Memory B cell (primary cell): ENCODE measurements at regions not wholly inside any gene's neighbourhood (a gene's known extent, or its start where the extent isn't known, plus 50 kb on each side); places are given as distances from the start of the nearest gene placed in this dataset.

ENCODE experiments used
- ATAC-seq: fragments of 150-1000 bp; cut with Tn5 transposase; 2 replicates; pipeline ENCODE4 v1.10.0; 2021; ENCODE audit warnings: low read depth, mild to moderate bottlenecking, moderate library complexity
- DNase-seq, 2 donors: peaks; one replicate each; pipeline ENCODE4 v3.0.0; 2022; ENCODE audit warnings: low spot score in 2 of 2
- H3K27ac Mint-ChIP-seq: one replicate; pipeline ENCODE4 v1.8.0; 2022; ENCODE audit warnings: mild to moderate bottlenecking, moderate library complexity, mixed read lengths
- H3K27me3 Mint-ChIP-seq: one replicate; pipeline ENCODE4 v1.8.0; 2022; ENCODE audit warnings: mixed read lengths
- H3K36me3 Mint-ChIP-seq: one replicate; pipeline ENCODE4 v1.8.0; 2022; ENCODE audit warnings: mild to moderate bottlenecking, mixed read lengths
- H3K4me1 Mint-ChIP-seq: one replicate; pipeline ENCODE4 v1.8.0; 2022; ENCODE audit warnings: mixed read lengths
- H3K4me3 Mint-ChIP-seq: one replicate; pipeline ENCODE4 v1.8.0; 2022; ENCODE audit warnings: mild to moderate bottlenecking, moderate library complexity, mixed read lengths
- H3K9me3 Mint-ChIP-seq: one replicate; pipeline ENCODE4 v1.8.0; 2022; ENCODE audit warnings: mixed read lengths

- H3K4me3 Mint-ChIP-seq: no peak overlapping the region
- peaks cover 2% of the 10 kb centered on the region for H3K9me3 Mint-ChIP-seq
- ATAC-seq: no peak
- H3K36me3 Mint-ChIP-seq: no peaks in the 10 kb centered on the region
- no peaks in the 10 kb centered on the region for H3K4me1 Mint-ChIP-seq
- peaks cover 6% of the 10 kb centered on the region for H3K27me3 Mint-ChIP-seq
- H3K27ac Mint-ChIP-seq: no peak overlapping the region
- DNase-seq: no peak
These were observed 280.5 kb upstream of the SP8 start for GRCh38 chr7:21067216-21067615.

GRCh38 chr7:21070571-21071090 is 283.9 kb upstream of the SP8 start:
- no peak overlapping the region for H3K27ac Mint-ChIP-seq
- no peaks in the 10 kb centered on the region for H3K9me3 Mint-ChIP-seq
- H3K27me3 Mint-ChIP-seq: peaks cover 6% of the 10 kb centered on the region
- no peaks in the 10 kb centered on the region for H3K4me1 Mint-ChIP-seq
- no peak overlapping the region for H3K4me3 Mint-ChIP-seq
- no peaks in the 10 kb centered on the region for H3K36me3 Mint-ChIP-seq
- no peak for DNase-seq
- no peak for ATAC-seq

GRCh38 chr7:21071561-21072501 is 285.1 kb upstream of the SP8 start:
- no peak overlapping the region for H3K4me3 Mint-ChIP-seq
- H3K9me3 Mint-ChIP-seq: no peaks in the 10 kb centered on the region
- no peaks in the 10 kb centered on the region for H3K4me1 Mint-ChIP-seq
- H3K36me3 Mint-ChIP-seq: no peaks in the 10 kb centered on the region
- DNase-seq: no peak
- no peak for ATAC-seq
- H3K27ac Mint-ChIP-seq: no peak overlapping the region
- H3K27me3 Mint-ChIP-seq: peaks cover 6% of the 10 kb centered on the region

DNA sequence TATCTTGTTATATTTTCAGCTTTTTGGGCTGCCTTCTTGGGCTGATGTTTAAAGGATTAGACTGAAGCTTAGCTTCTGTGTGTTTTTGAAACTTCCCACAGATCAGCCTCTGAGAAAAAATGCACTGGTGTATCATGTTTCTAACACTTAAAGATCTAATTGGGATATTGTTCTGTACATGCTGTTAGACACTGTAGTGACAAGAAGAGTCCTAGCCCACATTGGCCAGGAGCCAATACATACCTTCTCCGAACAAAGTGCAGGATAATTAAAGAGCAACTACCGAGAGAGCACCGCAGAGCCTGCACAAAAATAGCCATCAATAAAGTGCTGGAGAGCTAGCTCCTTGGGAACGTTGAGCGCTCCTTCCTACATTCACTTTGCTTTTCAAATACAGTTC is 289.4 kb upstream of the SP8 start:
- DNase-seq (no peak), ATAC-seq (no peak)
- Mint-ChIP-seq H3K4me3 (no peak overlapping the region), H3K9me3 (no peaks in the 10 kb centered on the region), H3K36me3 (no peaks in the 10 kb centered on the region), H3K27me3 (peaks cover 3% of the 10 kb centered on the region), H3K4me1 (no peaks in the 10 kb centered on the region), H3K27ac (no peak overlapping the region)

GRCh38 chr7:21076574-21076973 is 289.9 kb upstream of the SP8 start:
- ATAC-seq (no peak), DNase-seq (no peak)
- Mint-ChIP-seq H3K36me3 (no peaks in the 10 kb centered on the region), H3K27ac (no peak overlapping the region), H3K27me3 (peaks cover 3% of the 10 kb centered on the region), H3K4me3 (no peak overlapping the region), H3K9me3 (no peaks in the 10 kb centered on the region), H3K4me1 (no peaks in the 10 kb centered on the region)

DNA sequence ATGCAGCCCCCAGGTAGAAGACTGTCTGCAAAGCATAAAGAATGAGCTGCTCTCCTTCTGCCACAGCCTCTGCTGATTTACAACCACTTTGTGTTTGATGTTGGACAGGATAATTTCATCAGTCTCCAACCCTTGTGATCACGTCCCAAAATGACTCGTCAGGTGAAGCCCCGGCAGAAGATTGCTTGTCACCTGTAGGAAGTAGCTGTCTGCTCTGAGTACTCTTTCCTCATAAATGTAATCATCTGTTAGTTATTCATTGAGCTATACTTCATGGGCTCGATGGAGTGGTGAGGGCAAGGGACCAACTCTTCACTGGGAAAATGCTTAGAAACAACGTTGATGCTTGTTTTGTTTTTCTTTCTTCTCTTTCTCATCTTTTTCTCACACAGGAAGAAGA is 290.9 kb upstream of the SP8 start:
- Mint-ChIP-seq H3K9me3 (no peaks in the 10 kb centered on the region), H3K27ac (no peak overlapping the region), H3K27me3 (peaks cover 3% of the 10 kb centered on the region), H3K36me3 (no peaks in the 10 kb centered on the region), H3K4me1 (no peaks in the 10 kb centered on the region), H3K4me3 (no peak overlapping the region)
- ATAC-seq: no peak
- DNase-seq: no peak

- no peaks in the 10 kb centered on the region for H3K36me3 Mint-ChIP-seq
- H3K4me3 Mint-ChIP-seq: no peak overlapping the region
- ATAC-seq: no peak
- H3K9me3 Mint-ChIP-seq: no peaks in the 10 kb centered on the region
- no peaks in the 10 kb centered on the region for H3K27me3 Mint-ChIP-seq
- H3K27ac Mint-ChIP-seq: no peak overlapping the region
- H3K4me1 Mint-ChIP-seq: no peaks in the 10 kb centered on the region
- no peak for DNase-seq
These were observed 297.6 kb upstream of the SP8 start for GRCh38 chr7:21084286-21084685.

GRCh38 chr7:21086688-21087087 is 300.0 kb upstream of the SP8 start:
- Mint-ChIP-seq H3K36me3 (no peaks in the 10 kb centered on the region), H3K4me3 (no peak overlapping the region), H3K4me1 (no peaks in the 10 kb centered on the region), H3K9me3 (no peaks in the 10 kb centered on the region), H3K27me3 (no peaks in the 10 kb centered on the region), H3K27ac (no peak overlapping the region)
- ATAC-seq (no peak), DNase-seq (no peak)

GRCh38 chr7:21089653-21090052 is 303.0 kb upstream of the SP8 start:
- Mint-ChIP-seq H3K27ac (no peak overlapping the region), H3K9me3 (no peaks in the 10 kb centered on the region), H3K27me3 (no peaks in the 10 kb centered on the region), H3K4me1 (no peaks in the 10 kb centered on the region), H3K36me3 (no peaks in the 10 kb centered on the region), H3K4me3 (no peak overlapping the region)
- DNase-seq (no peak), ATAC-seq (no peak)

DNA sequence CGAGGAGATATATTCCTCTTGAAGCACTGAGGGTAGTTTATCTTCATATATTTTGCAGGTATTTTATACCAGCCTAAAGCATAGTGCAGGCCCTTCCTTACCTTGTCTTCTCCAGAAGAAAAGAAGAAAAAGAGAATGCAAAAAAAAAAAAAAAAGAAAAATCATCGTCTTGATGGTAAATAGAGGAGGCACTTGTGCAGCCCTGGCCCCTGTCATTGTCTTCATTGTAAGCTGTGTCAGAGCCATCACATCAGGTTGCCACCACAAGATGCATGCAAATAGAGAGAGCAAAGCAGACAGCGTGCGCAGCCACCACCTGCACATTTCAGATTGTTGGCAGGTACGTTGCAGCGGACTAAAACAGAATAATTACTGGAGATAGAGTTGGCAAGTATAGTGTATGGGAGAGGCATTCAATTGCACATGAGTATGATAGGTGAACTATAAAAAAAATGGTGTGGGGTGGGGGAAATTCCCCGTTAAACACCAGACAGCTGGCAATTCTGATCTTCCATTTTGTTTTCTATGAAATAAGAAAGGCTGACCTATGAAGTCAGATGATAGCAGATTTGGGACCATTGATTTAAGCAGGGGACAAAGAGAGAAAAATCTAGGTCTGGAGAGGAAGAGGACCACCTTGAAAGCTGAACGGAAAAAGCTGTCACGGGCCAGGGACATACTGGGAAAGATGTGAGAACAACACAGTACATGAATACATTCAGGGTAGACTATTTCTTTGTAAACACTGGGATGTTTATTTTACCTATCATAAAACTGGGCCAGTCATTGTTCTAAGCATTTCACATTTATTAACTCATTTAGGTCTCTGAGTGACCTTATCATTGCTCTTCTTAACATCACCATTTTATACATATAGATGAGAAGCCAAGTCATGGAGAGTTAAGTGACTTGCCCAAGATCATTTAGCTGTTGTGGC is 306.3 kb upstream of the SP8 start:
- H3K27me3 Mint-ChIP-seq: peaks cover 2% of the 10 kb centered on the region
- H3K27ac Mint-ChIP-seq: no peak overlapping the region
- DNase-seq: no peak
- ATAC-seq: no peak
- no peak overlapping the region for H3K4me3 Mint-ChIP-seq
- no peaks in the 10 kb centered on the region for H3K4me1 Mint-ChIP-seq
- H3K9me3 Mint-ChIP-seq: no peaks in the 10 kb centered on the region
- H3K36me3 Mint-ChIP-seq: no peaks in the 10 kb centered on the region

- H3K27me3 Mint-ChIP-seq: peaks cover 2% of the 10 kb centered on the region
- H3K9me3 Mint-ChIP-seq: no peaks in the 10 kb centered on the region
- no peak overlapping the region for H3K27ac Mint-ChIP-seq
- DNase-seq (no peak), ATAC-seq (no peak)
- no peaks in the 10 kb centered on the region for H3K36me3 Mint-ChIP-seq
- no peaks in the 10 kb centered on the region for H3K4me1 Mint-ChIP-seq
- H3K4me3 Mint-ChIP-seq: no peak overlapping the region
These were observed 307.9 kb upstream of the SP8 start for GRCh38 chr7:21094589-21094988.

GRCh38 chr7:21099432-21099831 is 312.7 kb upstream of the SP8 start:
- DNase-seq (no peak), ATAC-seq (no peak)
- Mint-ChIP-seq H3K27ac (no peak overlapping the region), H3K4me1 (no peaks in the 10 kb centered on the region), H3K27me3 (peaks cover 6% of the 10 kb centered on the region), H3K36me3 (no peaks in the 10 kb centered on the region), H3K4me3 (no peak overlapping the region), H3K9me3 (no peaks in the 10 kb centered on the region)

DNA sequence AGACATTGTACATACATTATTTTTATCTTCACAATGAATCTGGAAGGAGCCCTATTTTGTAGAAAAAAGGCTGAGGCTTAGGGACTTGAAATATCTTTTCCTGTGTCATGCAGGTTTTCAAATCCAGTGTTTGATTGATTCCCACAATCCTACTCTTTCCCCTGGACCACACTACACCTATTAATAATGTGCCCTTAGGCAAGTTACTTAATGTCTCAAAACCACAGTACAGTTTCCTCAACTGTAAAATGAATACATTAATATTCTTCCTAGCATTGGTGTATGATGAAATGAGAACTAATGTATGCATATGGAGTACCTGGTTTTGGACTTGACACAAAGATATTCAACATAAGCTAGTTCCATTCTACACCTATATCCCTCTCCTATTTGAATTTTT is 313.3 kb upstream of the SP8 start:
- Mint-ChIP-seq H3K36me3 (no peaks in the 10 kb centered on the region), H3K4me3 (no peak overlapping the region), H3K4me1 (no peaks in the 10 kb centered on the region), H3K27ac (no peak overlapping the region), H3K27me3 (peaks cover 6% of the 10 kb centered on the region), H3K9me3 (no peaks in the 10 kb centered on the region)
- no peak for ATAC-seq
- DNase-seq: no peak

DNA sequence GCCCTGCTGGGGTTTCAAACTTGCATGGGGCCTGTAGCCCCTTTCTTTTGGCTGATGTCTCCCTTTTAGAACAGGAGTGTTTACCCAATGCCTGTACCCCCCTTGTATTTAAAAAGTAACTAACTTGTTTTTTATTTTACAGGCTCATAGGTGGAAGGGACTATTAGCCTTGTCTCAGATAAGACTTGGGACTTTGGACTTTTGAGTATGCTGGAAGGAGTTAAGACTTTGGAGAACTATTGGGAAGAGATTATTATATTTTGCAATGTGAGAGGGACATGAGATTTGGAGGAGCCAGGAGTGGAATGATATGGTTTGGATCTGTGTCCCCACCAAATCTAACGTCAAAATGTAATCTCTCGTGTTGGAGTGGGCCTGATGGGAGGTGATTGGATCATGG is 314.9 kb upstream of the SP8 start:
- no peak overlapping the region for H3K4me3 Mint-ChIP-seq
- ATAC-seq: no peak
- peaks cover 6% of the 10 kb centered on the region for H3K27me3 Mint-ChIP-seq
- H3K27ac Mint-ChIP-seq: no peak overlapping the region
- H3K9me3 Mint-ChIP-seq: no peaks in the 10 kb centered on the region
- H3K36me3 Mint-ChIP-seq: no peaks in the 10 kb centered on the region
- H3K4me1 Mint-ChIP-seq: no peaks in the 10 kb centered on the region
- no peak for DNase-seq
